CD4-positive, alpha-beta memory T cell (primary cell): ENCODE measurements at regions not wholly inside any gene's neighbourhood (a gene's known extent, or its start where the extent isn't known, plus 50 kb on each side); places are given as distances from the start of the nearest gene placed in this dataset.

Experiments
- CTCF ChIA-PET: fragments of 350-600 bp; sonication (Branson Sonifier 250); formaldehyde crosslinking; loops from one replicate; lab custom pipeline; 2021; ENCODE audit warnings: inconsistent platforms; ENCODE audit not compliant: partially characterized antibody; lab: Charles Lee
- POLR2A ChIA-PET: fragments of 350-600 bp; sonication (Branson Sonifier 250); formaldehyde crosslinking; loops from one replicate; lab custom pipeline; 2021; ENCODE audit not compliant: partially characterized antibody; lab: Charles Lee
- DNase-seq, 5 donors: peaks; one replicate each; pipeline versions ENCODE4 v3.0.0 to v3.0.0-alpha.2; 2020 to 2022; ENCODE audit warnings: mixed read lengths in 1 of 5
- H3K27ac ChIP-seq: one replicate; pipeline ENCODE4 v1.7.0; 2013; ENCODE audit warnings: low read depth, low read length
- H3K27me3 ChIP-seq: 2 replicates; pipeline ENCODE4 v1.7.0; 2013; ENCODE audit warnings: mild to moderate bottlenecking, low read length, moderate library complexity; ENCODE audit not compliant: insufficient read depth
- H3K36me3 ChIP-seq: 2 replicates; pipeline ENCODE4 v1.7.0; 2013; ENCODE audit warnings: mild to moderate bottlenecking, low read length, moderate library complexity; ENCODE audit not compliant: insufficient read depth
- H3K4me1 ChIP-seq: 2 replicates; pipeline ENCODE4 v1.7.0; 2013; ENCODE audit warnings: mild to moderate bottlenecking, low read length, moderate library complexity; ENCODE audit not compliant: insufficient read depth
- H3K4me3 ChIP-seq, 2 donors: one replicate each; pipeline ENCODE4 v1.7.0; 2013; ENCODE audit warnings: low read length in 2 of 2, mild to moderate bottlenecking in 1 of 2
- H3K9me3 ChIP-seq, 2 donors: one replicate each; pipeline ENCODE4 v1.7.0; 2013; ENCODE audit warnings: low read length in 2 of 2, control low read depth in 1 of 2; ENCODE audit not compliant: control insufficient read depth in 1 of 2
- H3K27ac Mint-ChIP-seq, 7 donors: one replicate each; pipeline ENCODE4 v1.8.0; 2020 to 2021; ENCODE audit warnings: mixed read lengths in 7 of 7, mild to moderate bottlenecking in 6 of 7, inconsistent platforms in 3 of 7, moderate library complexity in 3 of 7
- H3K27me3 Mint-ChIP-seq, 2 donors: one replicate each; pipeline ENCODE4 v1.8.0; 2020 to 2021; ENCODE audit warnings: mixed read lengths in 2 of 2
- H3K36me3 Mint-ChIP-seq, 2 donors: one replicate each; pipeline ENCODE4 v1.8.0; 2020 to 2021; ENCODE audit warnings: mixed read lengths in 2 of 2, inconsistent platforms in 1 of 2, mild to moderate bottlenecking in 1 of 2
- H3K4me1 Mint-ChIP-seq, 4 donors: one replicate each; pipeline ENCODE4 v1.8.0; 2020 to 2021; ENCODE audit warnings: mixed read lengths in 4 of 4, mild to moderate bottlenecking in 1 of 4
- H3K4me3 Mint-ChIP-seq, 8 donors: one replicate each; pipeline ENCODE4 v1.8.0; 2020 to 2021; ENCODE audit warnings: mixed read lengths in 8 of 8, mild to moderate bottlenecking in 7 of 8, moderate library complexity in 6 of 8, inconsistent platforms in 3 of 8
- H3K9me3 Mint-ChIP-seq, 8 donors: one replicate each; pipeline ENCODE4 v1.8.0; 2020 to 2021; ENCODE audit warnings: mixed read lengths in 8 of 8, mild to moderate bottlenecking in 5 of 8, inconsistent platforms in 3 of 8, moderate library complexity in 1 of 8
- intact Hi-C: fragments of 100-400 bp; cut with micrococcal nuclease; formaldehyde crosslinking; loops from one replicate; pipeline ENCODE4 v1.15.1; 2023

DNA sequence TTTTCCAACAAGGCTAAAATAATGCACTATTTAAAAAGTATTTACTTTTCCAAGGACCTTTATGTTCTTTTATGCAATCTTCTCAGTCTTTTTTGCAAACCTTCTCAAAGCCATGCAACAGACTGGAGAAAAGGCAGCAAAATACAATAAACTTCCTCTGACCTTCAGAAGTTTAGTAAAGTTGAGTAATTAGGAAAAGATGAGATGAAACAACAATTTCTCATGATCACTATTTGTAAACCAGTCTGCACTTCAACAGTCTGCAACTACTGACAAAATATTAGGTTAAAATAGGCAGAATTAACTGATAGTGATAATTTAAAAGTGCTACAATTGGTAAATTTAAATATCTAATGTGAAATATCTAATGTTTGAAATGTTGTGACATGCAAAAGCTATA, 884.9 kb upstream of the PCDH10 start:
- H3K4me3 Mint-ChIP-seq, result no peak overlapping the region
- H3K4me3 ChIP-seq, result no peak overlapping the region
- POLR2A ChIA-PET, result no interaction called here
- H3K9me3 Mint-ChIP-seq, result peaks cover 0 to 7% (median 0%) of the 10 kb centered on the region in 8 donors
- intact Hi-C loops, result no loop called here
- no peaks in the 10 kb centered on the region for H3K4me1 Mint-ChIP-seq
- H3K27me3 Mint-ChIP-seq, result no peaks in the 10 kb centered on the region
- H3K27ac ChIP-seq, result no peak overlapping the region
- H3K36me3 Mint-ChIP-seq, result no peaks in the 10 kb centered on the region
- DNase-seq, result no peak
- H3K4me1 ChIP-seq, result no peaks in the 10 kb centered on the region
- CTCF ChIA-PET, result no interaction called here
- H3K27ac Mint-ChIP-seq, result no peak overlapping the region
- no peaks in the 10 kb centered on the region for H3K36me3 ChIP-seq
- H3K27me3 ChIP-seq, result no peaks in the 10 kb centered on the region
- no peaks in the 10 kb centered on the region for H3K9me3 ChIP-seq

DNA sequence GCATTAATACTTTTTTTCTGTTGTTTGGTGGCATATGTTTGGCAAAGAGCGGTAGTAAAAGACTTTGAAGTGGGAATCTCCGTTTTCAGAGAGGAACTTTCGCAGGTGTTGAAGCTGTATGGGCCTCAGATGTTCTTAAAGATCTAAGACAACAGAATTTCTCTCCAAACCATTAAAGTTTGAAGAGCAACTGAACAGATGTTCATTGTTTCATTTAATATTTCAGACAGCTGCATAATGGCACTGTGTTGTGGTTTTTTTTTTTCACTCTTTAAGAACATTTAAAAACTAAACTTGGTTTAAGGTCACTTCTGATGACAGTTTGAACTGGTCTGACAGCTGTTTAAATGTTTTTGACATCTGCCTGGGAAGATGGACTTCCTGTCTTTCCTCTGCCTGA, 882.7 kb upstream of the PCDH10 start:
- POLR2A ChIA-PET, result no interaction called here
- no peaks in the 10 kb centered on the region for H3K27me3 Mint-ChIP-seq

DNA sequence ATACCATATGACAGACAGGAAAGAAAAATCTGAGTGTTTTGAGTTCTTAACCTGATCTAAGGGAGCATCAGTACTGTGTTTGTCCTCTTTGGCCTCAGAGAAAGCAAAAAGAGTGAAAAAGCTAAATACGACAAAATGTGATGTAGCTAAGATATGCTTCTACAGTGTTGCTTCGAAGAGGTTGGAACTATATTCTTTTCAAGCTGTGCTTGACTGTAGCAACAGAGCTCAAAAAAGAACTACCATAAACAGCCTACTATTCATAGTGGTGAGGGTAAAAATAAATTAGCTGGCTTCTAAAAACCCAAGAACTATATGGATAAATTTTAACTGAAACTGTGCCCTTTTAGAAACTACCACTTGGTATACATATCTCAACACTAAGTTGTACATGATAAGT, 881.8 kb upstream of the PCDH10 start:
- no peak overlapping the region for H3K27ac ChIP-seq
- no peak for DNase-seq
- Mint-ChIP-seq H3K27me3 (no peaks in the 10 kb centered on the region), H3K4me1 (no peaks in the 10 kb centered on the region), H3K9me3 (peaks cover 0 to 13% (median 1%) of the 10 kb centered on the region in 8 donors), H3K4me3 (no peak overlapping the region), H3K27ac (no peak overlapping the region), H3K36me3 (no peaks in the 10 kb centered on the region)
- no peaks in the 10 kb centered on the region for H3K9me3 ChIP-seq
- no peaks in the 10 kb centered on the region for H3K27me3 ChIP-seq
- no peaks in the 10 kb centered on the region for H3K4me1 ChIP-seq
- no peak overlapping the region for H3K4me3 ChIP-seq
- intact Hi-C loops, result no loop called here
- POLR2A ChIA-PET, result no interaction called here
- CTCF ChIA-PET, result interaction anchor here (1.0 kb wide), 1 partner anchor 10 kb away, joined by 3 read pairs; no protein-coding TSS in a partner anchor
- no peaks in the 10 kb centered on the region for H3K36me3 ChIP-seq

More for the DNA sequence above, 882.7 kb upstream of the PCDH10 start:
- no peak for DNase-seq
- Mint-ChIP-seq H3K27ac (no peak overlapping the region), H3K9me3 (peaks cover 0 to 9% (median 0%) of the 10 kb centered on the region in 8 donors), H3K36me3 (no peaks in the 10 kb centered on the region), H3K4me3 (no peak overlapping the region), H3K4me1 (no peaks in the 10 kb centered on the region)
- H3K27me3 ChIP-seq, result no peaks in the 10 kb centered on the region
- no peaks in the 10 kb centered on the region for H3K4me1 ChIP-seq
- CTCF ChIA-PET, result no interaction called here
- intact Hi-C loops, result no loop called here
- no peak overlapping the region for H3K27ac ChIP-seq
- no peak overlapping the region for H3K4me3 ChIP-seq
- no peaks in the 10 kb centered on the region for H3K36me3 ChIP-seq
- H3K9me3 ChIP-seq, result no peaks in the 10 kb centered on the region

DNA sequence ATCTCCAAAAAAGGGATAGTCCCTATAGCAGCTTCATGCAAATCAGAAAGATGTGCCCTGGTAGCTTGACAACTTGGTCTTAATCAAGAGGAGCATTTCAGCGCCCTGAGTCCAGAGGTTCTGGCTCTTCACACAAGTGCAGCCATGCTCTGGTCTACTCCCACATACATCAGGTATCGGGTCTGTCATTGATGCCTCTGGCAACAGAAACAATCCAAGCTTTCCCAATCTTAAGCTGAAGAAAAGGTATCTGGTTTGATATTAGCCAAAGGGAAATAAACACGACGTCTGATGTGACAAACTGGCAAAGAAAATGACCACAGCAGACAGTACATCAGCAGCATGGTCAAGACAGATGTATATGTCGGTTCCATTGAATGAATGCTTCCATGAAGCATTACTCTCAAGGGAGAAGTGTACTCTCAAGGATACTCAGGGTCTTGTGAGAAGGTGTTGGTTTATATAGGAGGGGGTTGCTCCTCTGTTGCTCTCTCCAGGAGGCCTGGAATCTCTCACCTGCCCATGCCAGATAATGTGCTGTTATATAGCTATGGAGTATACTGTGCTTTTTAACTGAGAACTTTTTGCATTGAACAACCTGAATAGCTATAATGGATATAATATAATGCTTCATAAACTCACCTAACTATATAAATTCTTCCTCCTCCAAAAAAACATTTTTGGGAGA, 879.6 kb upstream of the PCDH10 start:
- no peak for DNase-seq
- CTCF ChIA-PET, result no interaction called here

DNA sequence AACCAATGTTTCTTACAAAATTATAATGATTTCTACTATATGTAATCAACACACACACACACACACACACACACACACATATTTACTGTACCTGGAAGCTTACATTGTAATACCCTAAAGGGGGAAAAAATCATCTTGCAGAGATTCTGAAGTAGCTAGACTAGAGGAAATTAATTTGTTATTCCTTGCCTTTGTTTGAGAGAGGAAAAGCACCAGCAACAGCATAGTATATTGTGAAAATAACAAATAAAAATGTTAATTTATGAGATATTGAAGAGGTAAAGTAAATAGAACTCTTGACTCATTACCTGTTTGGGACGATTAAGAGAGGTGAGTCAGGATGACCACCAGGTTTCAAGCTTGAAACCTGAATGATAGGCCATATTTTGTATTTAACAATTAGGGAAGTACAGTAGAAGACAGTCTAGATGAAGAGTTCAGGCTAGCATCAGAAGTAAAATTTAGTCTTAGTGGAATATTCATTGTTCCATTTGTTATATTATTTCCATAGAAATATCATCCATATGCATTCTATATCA, 873.4 kb upstream of the PCDH10 start:
- intact Hi-C loops, result no loop called here
- H3K27me3 Mint-ChIP-seq, result no peaks in the 10 kb centered on the region
- Histone ChIP-seq H3K27ac (no peak overlapping the region), H3K4me1 (no peaks in the 10 kb centered on the region), H3K36me3 (no peaks in the 10 kb centered on the region), H3K9me3 (no peaks in the 10 kb centered on the region), H3K27me3 (no peaks in the 10 kb centered on the region), H3K4me3 (no peak overlapping the region)
- CTCF ChIA-PET, result no interaction called here
- POLR2A ChIA-PET, result no interaction called here
- no peaks in the 10 kb centered on the region for H3K4me1 Mint-ChIP-seq
- no peaks in the 10 kb centered on the region for H3K36me3 Mint-ChIP-seq
- no peak overlapping the region for H3K4me3 Mint-ChIP-seq
- H3K27ac Mint-ChIP-seq, result no peak overlapping the region
- peaks cover 0 to 10% (median 6%) of the 10 kb centered on the region in 8 donors for H3K9me3 Mint-ChIP-seq
- DNase-seq, result no peak

More for the DNA sequence above, 879.6 kb upstream of the PCDH10 start:
- Mint-ChIP-seq H3K27ac (no peak overlapping the region), H3K36me3 (no peaks in the 10 kb centered on the region), H3K4me3 (no peak overlapping the region), H3K27me3 (no peaks in the 10 kb centered on the region), H3K9me3 (peaks cover 0 to 7% (median 2%) of the 10 kb centered on the region in 8 donors), H3K4me1 (no peaks in the 10 kb centered on the region)
- Histone ChIP-seq H3K27me3 (no peaks in the 10 kb centered on the region), H3K4me3 (no peak overlapping the region), H3K27ac (no peak overlapping the region), H3K4me1 (no peaks in the 10 kb centered on the region), H3K36me3 (no peaks in the 10 kb centered on the region), H3K9me3 (no peaks in the 10 kb centered on the region)
- intact Hi-C loops, result no loop called here
- POLR2A ChIA-PET, result no interaction called here

DNA sequence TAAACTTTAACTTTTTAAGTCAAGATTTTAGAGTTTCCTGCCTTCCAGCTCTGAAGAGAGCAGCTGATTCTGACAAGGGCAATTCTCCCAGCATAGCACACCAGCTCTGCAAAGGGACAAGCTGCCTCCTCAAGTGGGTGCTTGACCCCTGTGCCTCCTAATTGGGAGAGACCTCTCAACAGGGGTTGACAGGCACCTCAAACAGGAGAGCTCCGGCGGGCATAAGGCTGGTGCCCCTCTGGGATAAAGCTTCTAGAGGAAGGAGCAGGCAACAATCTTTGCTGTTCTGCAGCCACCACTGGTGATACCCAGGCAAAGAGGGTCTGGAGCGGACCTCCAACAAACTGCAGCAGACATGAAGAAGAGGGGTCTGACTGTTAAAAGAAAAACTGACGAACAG, 872.9 kb upstream of the PCDH10 start:
- no peaks in the 10 kb centered on the region for H3K36me3 ChIP-seq
- H3K9me3 ChIP-seq, result no peaks in the 10 kb centered on the region
- Mint-ChIP-seq H3K9me3 (peaks cover 0 to 8% (median 6%) of the 10 kb centered on the region in 8 donors), H3K36me3 (no peaks in the 10 kb centered on the region), H3K27me3 (no peaks in the 10 kb centered on the region), H3K4me1 (no peaks in the 10 kb centered on the region), H3K27ac (no peak overlapping the region), H3K4me3 (no peak overlapping the region)
- intact Hi-C loops, result no loop called here
- H3K4me1 ChIP-seq, result no peaks in the 10 kb centered on the region
- H3K27me3 ChIP-seq, result no peaks in the 10 kb centered on the region
- no peak for DNase-seq
- POLR2A ChIA-PET, result no interaction called here
- no peak overlapping the region for H3K4me3 ChIP-seq
- H3K27ac ChIP-seq, result no peak overlapping the region
- CTCF ChIA-PET, result no interaction called here

DNA sequence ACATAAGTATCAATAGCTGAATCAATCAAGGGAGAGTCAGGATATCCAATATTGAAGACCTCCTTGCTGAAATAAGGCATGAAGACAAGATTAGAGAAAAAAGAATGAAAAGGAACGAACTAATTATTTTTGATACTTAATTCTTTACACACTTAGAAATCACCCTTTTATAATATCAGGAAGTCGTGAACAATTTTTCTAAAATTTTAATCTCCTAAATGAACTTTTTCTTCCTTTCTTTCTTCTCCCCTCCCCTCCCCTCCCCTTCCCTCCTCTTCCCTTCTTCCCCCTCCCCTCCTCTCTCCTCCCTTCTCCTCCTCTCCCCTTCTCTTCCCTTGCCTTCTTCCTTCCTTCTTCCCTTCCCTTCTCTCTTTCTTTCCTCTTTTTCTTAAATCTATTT, 872.1 kb upstream of the PCDH10 start:
- H3K4me3 ChIP-seq, result no peak overlapping the region
- H3K4me1 ChIP-seq, result no peaks in the 10 kb centered on the region
- Mint-ChIP-seq H3K9me3 (peaks cover 0 to 9% (median 4%) of the 10 kb centered on the region in 8 donors), H3K4me1 (no peaks in the 10 kb centered on the region), H3K27me3 (no peaks in the 10 kb centered on the region), H3K4me3 (no peak overlapping the region), H3K36me3 (no peaks in the 10 kb centered on the region), H3K27ac (no peak overlapping the region)
- intact Hi-C loops, result no loop called here
- ChIA-PET CTCF (no interaction called here), POLR2A (no interaction called here)
- no peak for DNase-seq
- no peaks in the 10 kb centered on the region for H3K27me3 ChIP-seq
- H3K9me3 ChIP-seq, result no peaks in the 10 kb centered on the region
- no peak overlapping the region for H3K27ac ChIP-seq
- H3K36me3 ChIP-seq, result no peaks in the 10 kb centered on the region
